K562 (cell line): ENCODE measurements at regions not wholly inside any gene's neighbourhood (a gene's known extent, or its start where the extent isn't known, plus 50 kb on each side); places are given as distances from the start of the nearest gene placed in this dataset.
"Not testable (repeated sequence)": the region's sequence is repeated elsewhere in the genome, so short reads cannot be mapped to it uniquely, and the experiment has no call there.

Source experiments
- ATF1 ChIP-seq, 2 experiments: fragments of 450-650 bp in 1 of 2; IDR thresholded peaks; 2 replicates each; pipeline ENCODE4 v1.6.1; 2016; ENCODE audit warnings: missing compliant biosample characterization in 1 of 2, missing genetic modification characterization in 1 of 2
- CEBPB ChIP-seq: fragments of 450-650 bp; IDR thresholded peaks from 2 replicates; pipeline ENCODE4 v1.6.1; 2016; ENCODE audit warnings: missing genetic modification characterization, missing compliant biosample characterization
- FOXP4 ChIP-seq: sonication (generic); formaldehyde crosslinking; IDR thresholded peaks from 2 replicates; pipeline ENCODE4 v1.8.0; 2022; ENCODE audit warnings: mild to moderate bottlenecking, missing genetic modification reagents, borderline replicate concordance
- HES1 ChIP-seq: fragments of 450-650 bp; IDR thresholded peaks from 2 replicates; pipeline ENCODE4 v1.6.1; 2016; ENCODE audit warnings: low read depth, mild to moderate bottlenecking, moderate library complexity
- NBN ChIP-seq: fragments of 450-650 bp; IDR thresholded peaks from 2 replicates; pipeline ENCODE4 v1.6.1; 2016; ENCODE audit warnings: low read depth, mild to moderate bottlenecking
- STAT6 ChIP-seq: sonication (generic); formaldehyde crosslinking; IDR thresholded peaks from 2 replicates; pipeline ENCODE4 v1.8.1; 2023; ENCODE audit warnings: mild to moderate bottlenecking, missing genetic modification reagents

- not testable (repeated sequence) for TF ChIP-seq HES1; NBN; CEBPB; ATF1 (CRISPR knock-in tag; IDR thresholded peaks at IDR 0.05); ATF1 (tag; IDR thresholded peaks at IDR 0.05); FOXP4 (CRISPR knock-in tag); STAT6 (CRISPR knock-in tag)
These were observed 207.9 kb upstream of the RFX3 start for GRCh38 chr9:3733527-3734262.
